ENCODE measurements at regions not wholly inside any gene's neighbourhood (a gene's known extent, or its start where the extent isn't known, plus 50 kb on each side); places are given as distances from the start of the nearest gene placed in this dataset.
"Not testable (repeated sequence)": the region's sequence is repeated elsewhere in the genome, so short reads cannot be mapped to it uniquely, and the experiment has no call there.

GRCh38 chr2:125745514-125745913 is 910.4 kb upstream of the GYPC start:
- DNase-seq: peak; percentile 69

DNA sequence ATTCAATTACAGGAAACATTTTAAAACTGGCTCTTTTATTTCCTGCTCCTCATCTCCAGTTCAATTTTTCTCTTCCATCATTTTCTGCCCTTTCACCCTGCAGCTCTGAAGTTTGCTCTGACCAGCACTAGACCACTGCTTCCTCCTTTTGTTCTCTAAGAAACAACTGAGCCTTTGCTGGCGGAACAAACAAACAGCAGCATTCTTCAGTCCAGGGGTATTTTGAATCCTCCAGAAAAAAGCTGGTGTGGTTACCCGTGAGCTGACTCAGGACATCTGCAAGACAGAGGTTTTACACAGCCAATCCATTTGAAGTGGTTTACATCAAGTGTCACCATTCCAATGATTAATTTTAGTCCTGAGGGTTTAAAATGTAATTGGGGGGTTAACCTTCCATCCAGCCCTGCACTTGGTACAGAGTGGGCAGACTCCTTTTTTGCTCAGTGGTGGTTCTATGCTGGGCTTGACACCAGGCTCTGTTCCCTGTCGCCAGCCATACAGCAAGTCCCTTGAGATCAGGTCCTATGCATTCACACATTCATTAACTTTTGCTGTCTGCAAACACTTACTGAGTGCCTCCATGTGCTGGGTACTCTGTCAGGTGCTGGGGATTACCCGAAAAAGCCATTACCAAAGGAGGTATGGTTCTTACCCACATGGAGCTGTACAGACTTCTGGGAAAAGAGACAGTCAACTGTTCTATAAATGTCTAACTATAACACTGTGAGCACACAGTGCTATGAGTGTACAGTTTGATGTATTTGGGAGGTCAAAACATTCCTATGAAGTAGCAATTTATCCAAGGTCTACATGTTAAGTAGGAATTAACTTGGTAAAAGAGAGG is 909.4 kb upstream of the GYPC start:
- DNase-seq: no peak

- no peak for DNase-seq
These were observed 908.9 kb upstream of the GYPC start for GRCh38 chr2:125747165-125747425.

DNA sequence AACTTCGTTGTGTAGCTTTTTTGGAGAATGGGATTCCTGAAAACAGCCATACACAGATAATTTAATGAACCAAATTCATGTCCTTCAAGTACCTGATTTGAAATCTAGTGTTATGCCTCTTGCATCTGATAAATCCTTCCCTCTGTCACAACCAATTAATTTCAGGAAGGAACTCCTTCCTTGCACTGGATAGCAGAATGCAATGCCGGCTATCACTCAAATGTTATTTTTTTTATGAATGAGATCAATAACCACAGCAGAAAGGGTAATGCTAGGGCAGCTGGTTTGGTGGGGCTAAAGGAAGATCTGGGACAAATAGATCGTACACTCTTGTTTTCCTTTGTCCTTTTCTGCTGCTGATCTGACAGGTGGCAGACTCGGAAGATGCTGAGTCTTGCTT is 899.5 kb upstream of the GYPC start:
- DNase-seq: no peak

- no peak for DNase-seq
These were observed 859.2 kb upstream of the GYPC start for GRCh38 chr2:125796784-125797183.

DNA sequence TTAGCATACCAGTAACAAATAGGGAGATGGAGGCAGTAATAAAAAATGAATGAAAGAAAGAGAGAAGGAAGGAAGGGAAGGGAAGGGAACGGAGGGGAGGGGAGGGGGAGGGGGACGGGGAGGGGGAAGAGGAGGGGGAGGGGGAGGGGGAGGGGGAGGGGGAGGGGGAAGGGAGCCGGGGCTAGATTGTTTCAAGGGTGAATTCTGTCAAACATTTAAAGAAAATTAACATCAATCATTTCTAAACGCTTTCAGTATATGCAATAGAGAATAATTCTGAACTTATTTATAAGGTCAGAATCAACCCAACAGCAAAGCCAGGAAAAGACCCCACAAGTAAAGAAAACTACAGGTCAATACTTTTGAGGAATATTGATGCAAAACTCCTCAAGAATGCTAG is 858.8 kb upstream of the GYPC start:
- DNase-seq: no peak

DNA sequence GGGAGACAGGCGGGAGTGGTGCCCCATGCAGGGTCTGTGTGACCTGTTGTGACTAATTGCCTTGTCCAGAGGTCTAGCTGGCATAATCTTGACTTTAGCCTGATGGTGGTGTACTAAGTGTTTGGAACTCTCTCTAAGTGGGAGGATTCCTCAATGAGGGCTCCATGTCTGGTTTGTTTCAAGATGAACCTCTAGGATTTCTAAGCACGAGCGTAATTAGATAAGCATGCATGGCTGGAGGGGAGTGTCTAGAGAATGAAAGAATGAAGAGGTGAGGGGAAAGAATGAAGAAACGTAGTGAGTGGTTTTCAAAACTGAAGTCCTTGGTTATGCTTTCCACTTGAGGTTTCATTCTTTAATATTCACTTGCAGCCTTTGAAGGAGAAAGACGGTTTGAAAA is 833.2 kb upstream of the GYPC start:
- no peak for DNase-seq

DNA sequence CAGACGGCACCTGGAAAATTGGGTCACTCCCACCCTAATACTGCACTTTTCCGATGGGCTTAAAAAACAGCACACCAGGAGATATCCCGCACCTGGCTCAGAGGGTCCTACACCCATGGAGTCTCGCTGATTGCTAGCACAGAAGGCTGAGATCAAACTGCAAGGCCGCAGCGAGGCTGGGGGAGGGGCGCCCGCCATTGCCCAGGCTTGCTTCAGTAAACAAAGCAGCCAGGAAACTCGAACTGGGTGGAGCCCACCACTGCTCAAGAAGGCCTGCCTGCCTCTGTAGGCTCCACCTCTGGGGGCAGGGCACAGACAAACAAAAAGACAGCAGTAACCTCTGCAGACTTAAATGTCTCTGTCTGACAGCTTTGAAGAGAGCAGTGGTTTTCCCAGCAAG is 830.2 kb upstream of the GYPC start:
- not testable (repeated sequence) for DNase-seq

DNA sequence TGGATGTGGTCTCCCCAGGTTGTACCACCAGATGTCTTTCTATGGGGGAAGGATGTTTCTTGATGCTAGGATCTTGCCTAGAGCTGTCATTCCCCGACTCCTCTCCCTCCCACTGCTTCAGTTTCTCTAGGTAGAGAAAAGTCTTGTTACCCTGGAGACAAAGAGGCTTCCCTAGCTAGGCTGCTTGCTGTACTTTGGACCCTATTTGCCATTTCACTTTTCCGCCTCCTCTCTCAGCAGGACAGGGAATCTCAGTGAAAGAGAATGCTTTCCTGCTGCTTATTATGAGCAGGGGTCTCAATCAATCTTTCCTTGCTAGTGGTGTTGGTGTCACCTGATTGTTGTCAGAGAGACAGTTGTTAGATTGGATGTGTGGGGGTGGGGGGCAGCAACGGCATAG is 818.8 kb upstream of the GYPC start:
- DNase-seq: no peak

GRCh38 chr2:125837611-125838010 is 818.3 kb upstream of the GYPC start:
- DNase-seq: no peak

DNA sequence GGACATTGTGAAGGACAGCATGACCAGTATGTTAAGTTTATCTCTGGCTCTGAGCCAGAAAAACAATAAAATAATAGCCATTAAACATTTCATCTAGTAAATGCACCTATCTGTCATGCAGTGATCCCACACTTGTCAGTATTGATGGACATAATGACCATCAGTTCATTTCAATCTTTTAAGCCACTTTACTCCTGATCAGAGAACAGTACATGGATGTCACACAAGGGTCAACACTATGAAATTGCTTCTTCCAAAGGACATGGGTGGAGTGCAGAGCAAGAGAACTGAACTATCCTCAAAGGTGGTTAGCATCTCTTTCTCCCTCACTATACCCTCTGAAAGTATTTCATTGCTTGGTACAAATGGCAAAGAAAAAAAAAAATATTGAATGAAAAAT is 816.0 kb upstream of the GYPC start:
- DNase-seq: no peak

DNA sequence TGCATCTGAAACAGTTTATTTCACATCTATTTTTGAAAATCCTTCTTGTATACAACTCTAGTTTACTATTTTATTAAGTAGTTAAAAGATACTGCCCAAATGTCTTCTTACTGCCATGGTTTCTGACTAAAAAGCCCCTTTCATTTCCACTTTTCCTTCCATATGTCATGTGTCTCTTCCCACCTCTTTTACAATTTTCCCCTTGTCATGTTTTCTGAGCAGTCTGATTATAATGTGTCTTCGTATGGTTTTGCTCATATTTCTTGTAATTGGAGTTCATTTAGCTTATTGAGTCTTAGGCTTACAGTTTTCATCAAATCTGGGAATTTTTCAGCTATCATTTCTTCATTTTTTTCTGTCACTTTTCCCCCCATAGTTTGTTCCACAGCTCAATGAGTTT is 813.9 kb upstream of the GYPC start:
- DNase-seq: no peak

GRCh38 chr2:125850541-125850940 is 805.4 kb upstream of the GYPC start:
- DNase-seq: no peak

- DNase-seq: no peak
These were observed 803.6 kb upstream of the GYPC start for GRCh38 chr2:125852364-125852763.

DNA sequence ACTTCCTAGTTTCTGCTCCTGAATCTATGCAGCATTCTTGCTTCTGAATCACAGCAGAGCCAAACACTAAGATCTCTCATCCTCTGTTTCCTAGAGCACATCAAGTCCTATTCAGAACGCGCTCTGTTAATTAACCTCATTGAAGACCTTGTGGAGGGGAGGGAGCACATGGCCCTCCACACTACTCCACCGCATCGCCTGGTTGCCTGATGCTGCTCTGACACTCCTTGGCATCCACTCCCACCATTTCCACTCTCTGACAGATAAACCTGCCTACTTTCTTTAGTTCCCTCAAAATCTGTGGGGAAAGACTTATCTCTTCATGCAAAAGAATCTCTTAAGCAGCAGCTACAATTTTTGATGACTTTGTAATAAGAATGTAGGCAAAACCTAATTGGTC is 802.3 kb upstream of the GYPC start:
- no peak for DNase-seq

DNA sequence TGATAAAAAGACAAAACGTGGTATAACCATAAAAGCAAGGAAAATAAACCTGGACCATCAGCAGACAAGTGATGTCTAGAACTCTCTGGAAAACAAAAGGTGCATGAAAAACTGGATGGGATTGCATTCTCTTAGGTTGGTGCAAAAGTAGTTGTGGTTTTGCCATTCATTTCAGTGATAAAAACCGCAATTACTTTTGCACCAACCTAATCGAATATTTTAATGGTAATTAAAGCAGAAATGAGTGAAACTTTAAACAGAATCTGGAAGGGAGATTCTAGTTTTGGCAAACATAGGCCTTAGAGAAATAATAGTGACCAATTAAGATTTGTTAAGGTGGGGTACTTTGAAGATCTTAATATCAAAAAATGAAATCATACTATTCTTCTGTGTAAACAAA is 800.8 kb upstream of the GYPC start:
- DNase-seq: no peak

- no peak for DNase-seq
These were observed 797.8 kb upstream of the GYPC start for GRCh38 chr2:125857971-125858794.

GRCh38 chr2:125861461-125861860 is 794.5 kb upstream of the GYPC start:
- DNase-seq: no peak

DNA sequence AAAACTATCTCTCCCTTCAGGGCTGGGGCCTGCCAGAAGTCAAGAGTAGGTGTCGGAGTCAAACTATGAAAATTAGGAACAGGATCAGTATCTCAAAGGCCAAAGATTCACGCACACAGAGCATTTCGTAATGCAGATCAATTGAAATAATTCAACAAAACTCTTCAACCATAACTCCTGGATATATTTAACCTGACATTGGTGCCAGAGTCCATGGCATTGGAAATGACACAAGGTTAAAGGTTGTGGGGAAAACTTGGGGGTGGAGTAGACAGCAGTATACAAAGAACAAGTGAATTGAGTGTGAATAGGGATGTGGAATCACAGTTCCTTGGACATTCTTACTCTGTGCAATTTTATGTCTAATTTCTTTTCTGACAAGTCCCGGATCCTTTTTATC is 788.0 kb upstream of the GYPC start:
- DNase-seq: no peak

DNA sequence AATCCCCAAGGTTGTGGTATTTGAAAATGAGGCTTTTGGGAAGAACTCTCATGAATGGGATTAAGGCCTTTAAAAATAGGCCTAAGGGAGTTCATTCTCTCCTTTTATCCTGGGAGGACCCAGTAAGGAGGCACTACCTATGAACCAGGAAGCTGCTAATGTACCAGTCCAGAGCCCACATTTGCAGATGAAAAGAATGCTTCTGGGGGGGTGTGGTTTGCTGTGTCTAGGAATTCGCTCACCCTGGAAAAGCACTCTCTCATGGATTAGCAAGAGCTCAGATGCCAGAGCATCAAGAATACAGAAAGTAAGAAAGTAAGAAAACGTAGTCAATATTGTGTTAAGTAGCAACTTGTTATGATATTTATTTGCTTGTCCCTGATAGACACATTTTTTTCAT is 785.7 kb upstream of the GYPC start:
- DNase-seq: no peak

GRCh38 chr2:125870746-125871145 is 785.2 kb upstream of the GYPC start:
- no peak for DNase-seq

GRCh38 chr2:125874564-125874963 is 781.4 kb upstream of the GYPC start:
- no peak for DNase-seq

- no peak for DNase-seq
These were observed 770.6 kb upstream of the GYPC start for GRCh38 chr2:125885340-125885739.

DNA sequence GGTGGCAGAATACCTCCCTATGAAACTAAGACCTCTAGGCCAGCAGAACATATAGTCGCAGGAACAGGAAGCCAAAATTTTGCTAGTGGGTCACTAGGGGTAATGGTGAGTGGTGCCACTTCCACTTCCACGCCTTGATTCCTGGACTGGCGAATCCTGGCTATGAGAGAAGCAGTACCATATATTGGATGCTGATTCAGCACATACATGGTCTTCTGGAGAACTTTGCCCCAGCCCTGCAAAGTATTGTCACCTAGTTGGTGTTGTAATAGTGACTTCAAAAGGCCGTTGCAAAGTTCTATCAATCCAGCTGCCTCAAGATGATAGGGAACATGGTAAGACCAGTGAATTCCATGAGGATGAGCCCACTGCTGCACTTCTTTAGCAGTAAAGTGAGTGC is 769.8 kb upstream of the GYPC start:
- DNase-seq: no peak

GRCh38 chr2:125901278-125901677 is 754.7 kb upstream of the GYPC start:
- no peak for DNase-seq

Measured in DMS153 (cell line).